Neural cell (in vitro differentiated cells): ENCODE measurements at regions not wholly inside any gene's neighbourhood (a gene's known extent, or its start where the extent isn't known, plus 50 kb on each side); places are given as distances from the start of the nearest gene placed in this dataset.

Experiments
- CTCF ChIP-seq: fragments of 450-650 bp; IDR thresholded peaks from 2 replicates; pipeline ENCODE4 v1.5.1; 2014; ENCODE audit warnings: antibody characterized with exemption, mild to moderate bottlenecking, moderate library complexity; ENCODE audit not compliant: poor library complexity, severe bottlenecking
- EP300 ChIP-seq: fragments of 450-650 bp; conservative IDR thresholded peaks from 2 replicates; pipeline ENCODE4 v1.6.1; 2014; ENCODE audit warnings: antibody characterized with exemption, mild to moderate bottlenecking, moderate library complexity; ENCODE audit not compliant: poor library complexity, severe bottlenecking
- EZH2 ChIP-seq: fragments of 200-600, 300-800 bp; shearing (Covaris generic), sonication (generic); IDR thresholded peaks from 2 replicates; pipeline ENCODE4 v1.6.1; 2014; ENCODE audit warnings: antibody characterized with exemption, low read length, borderline replicate concordance, mild to moderate bottlenecking; ENCODE audit not compliant: insufficient read depth, poor library complexity, severe bottlenecking
- MXI1 ChIP-seq: fragments of 450-650 bp; conservative IDR thresholded peaks from 2 replicates; pipeline ENCODE4 v1.6.1; 2014; ENCODE audit warnings: antibody characterized with exemption, mild to moderate bottlenecking; ENCODE audit not compliant: poor library complexity, severe bottlenecking
- POLR2AphosphoS5 ChIP-seq: IDR thresholded peaks from 2 replicates; pipeline ENCODE4 v1.6.1; 2012
- RAD21 ChIP-seq: fragments of 450-650 bp; conservative IDR thresholded peaks from 2 replicates; pipeline ENCODE4 v1.6.1; 2014; ENCODE audit warnings: antibody characterized with exemption, mild to moderate bottlenecking, moderate library complexity
- REST ChIP-seq: IDR thresholded peaks from 2 replicates; pipeline ENCODE4 v1.6.1; 2012; ENCODE audit warnings: borderline replicate concordance
- SMC3 ChIP-seq: fragments of 450-650 bp; conservative IDR thresholded peaks from 2 replicates; pipeline ENCODE4 v1.6.1; 2014; ENCODE audit warnings: antibody characterized with exemption, mild to moderate bottlenecking, moderate library complexity; ENCODE audit not compliant: poor library complexity
- TAF1 ChIP-seq: IDR thresholded peaks from 2 replicates; pipeline ENCODE4 v1.6.1; 2012; ENCODE audit warnings: low read depth

- TF ChIP-seq CTCF, result no peak
- no peak for TF ChIP-seq EZH2
- no peak for TF ChIP-seq MXI1
- TF ChIP-seq TAF1, result no peak
- TF ChIP-seq REST, result no peak
- no peak for TF ChIP-seq POLR2AphosphoS5
- TF ChIP-seq EP300, result no peak
- no peak for TF ChIP-seq RAD21
- TF ChIP-seq SMC3, result no peak
Observed at GRCh38 chr10:90650858-90651257, 207.0 kb downstream of the HTR7 start.
